HFF-Myc (cell line): ENCODE measurements at regions not wholly inside any gene's neighbourhood (a gene's known extent, or its start where the extent isn't known, plus 50 kb on each side); places are given as distances from the start of the nearest gene placed in this dataset.

Experiments used
- DNase-seq: peaks from one replicate; pipeline ENCODE4 v3.0.0-alpha.2; 2011; ENCODE audit warnings: low read depth; ENCODE audit errors: extremely low read depth
- H3K4me3 ChIP-seq: replicated peaks from 2 replicates; pipeline ENCODE4 v1.5.1; 2011; ENCODE audit warnings: low read depth, mild to moderate bottlenecking, control low read depth, low read length
- TF ChIP-seq, protein P1 (sequence below): IDR thresholded peaks from 2 replicates; pipeline ENCODE4 v1.5.1; 2012; ENCODE audit warnings: mild to moderate bottlenecking, low read depth, low read length, control low read depth; ENCODE audit errors: missing control alignments

DNA sequence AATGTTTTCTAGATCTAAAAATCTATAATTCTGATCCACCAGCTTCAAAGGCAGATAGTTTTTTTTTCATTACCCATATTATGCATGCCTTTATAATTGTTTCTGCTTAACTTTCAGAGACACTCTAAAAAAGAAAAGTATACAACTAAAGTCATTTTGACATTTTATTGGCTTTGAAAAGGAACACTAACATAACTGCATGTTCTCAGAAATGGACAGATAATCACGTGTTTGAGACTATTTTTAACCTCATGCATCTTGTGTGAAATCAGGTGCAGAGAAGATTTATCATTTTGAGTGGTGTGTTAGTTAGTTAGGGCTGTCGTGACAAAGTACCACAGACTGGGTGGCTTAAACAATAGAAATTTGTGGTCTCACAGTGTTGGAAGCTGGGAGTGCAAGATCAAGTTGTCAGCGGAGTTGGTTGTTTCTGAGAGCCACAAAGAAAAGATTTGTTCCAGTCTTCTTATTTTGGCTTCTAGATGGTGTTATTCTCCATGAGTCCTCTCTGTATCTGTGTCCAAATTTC, 841.4 kb upstream of the LRATD1 start:
- TF ChIP-seq, protein P1, sequence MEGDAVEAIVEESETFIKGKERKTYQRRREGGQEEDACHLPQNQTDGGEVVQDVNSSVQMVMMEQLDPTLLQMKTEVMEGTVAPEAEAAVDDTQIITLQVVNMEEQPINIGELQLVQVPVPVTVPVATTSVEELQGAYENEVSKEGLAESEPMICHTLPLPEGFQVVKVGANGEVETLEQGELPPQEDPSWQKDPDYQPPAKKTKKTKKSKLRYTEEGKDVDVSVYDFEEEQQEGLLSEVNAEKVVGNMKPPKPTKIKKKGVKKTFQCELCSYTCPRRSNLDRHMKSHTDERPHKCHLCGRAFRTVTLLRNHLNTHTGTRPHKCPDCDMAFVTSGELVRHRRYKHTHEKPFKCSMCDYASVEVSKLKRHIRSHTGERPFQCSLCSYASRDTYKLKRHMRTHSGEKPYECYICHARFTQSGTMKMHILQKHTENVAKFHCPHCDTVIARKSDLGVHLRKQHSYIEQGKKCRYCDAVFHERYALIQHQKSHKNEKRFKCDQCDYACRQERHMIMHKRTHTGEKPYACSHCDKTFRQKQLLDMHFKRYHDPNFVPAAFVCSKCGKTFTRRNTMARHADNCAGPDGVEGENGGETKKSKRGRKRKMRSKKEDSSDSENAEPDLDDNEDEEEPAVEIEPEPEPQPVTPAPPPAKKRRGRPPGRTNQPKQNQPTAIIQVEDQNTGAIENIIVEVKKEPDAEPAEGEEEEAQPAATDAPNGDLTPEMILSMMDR, result no peak
- H3K4me3 ChIP-seq, result no peak overlapping the region
- DNase-seq, result no peak

DNA sequence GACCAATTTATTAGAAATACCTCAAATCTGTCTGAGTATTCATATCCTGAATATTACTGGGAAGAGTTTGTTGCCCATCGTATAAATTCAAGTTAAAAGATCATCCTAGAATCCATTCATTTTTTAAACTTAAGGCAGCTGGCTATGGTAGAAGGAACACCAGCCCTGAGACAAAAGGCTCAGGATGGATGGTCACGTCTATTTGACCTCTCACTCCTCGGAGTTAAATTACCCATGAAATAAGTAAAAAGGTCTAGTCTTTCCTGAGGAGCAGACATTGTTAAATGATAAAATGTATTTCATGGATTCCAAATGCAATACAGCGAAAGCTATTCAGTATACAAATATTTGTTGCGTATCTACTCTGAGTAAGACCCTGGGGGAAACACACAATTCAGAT, 826.0 kb upstream of the LRATD1 start:
- no peak for DNase-seq
- H3K4me3 ChIP-seq, result no peak overlapping the region
- TF ChIP-seq, protein P1, result no peak

- no peak for DNase-seq
- TF ChIP-seq, protein P1, result no peak
- H3K4me3 ChIP-seq, result no peak overlapping the region
These were observed 819.3 kb upstream of the LRATD1 start for GRCh38 chr2:13813236-13813635.

DNA sequence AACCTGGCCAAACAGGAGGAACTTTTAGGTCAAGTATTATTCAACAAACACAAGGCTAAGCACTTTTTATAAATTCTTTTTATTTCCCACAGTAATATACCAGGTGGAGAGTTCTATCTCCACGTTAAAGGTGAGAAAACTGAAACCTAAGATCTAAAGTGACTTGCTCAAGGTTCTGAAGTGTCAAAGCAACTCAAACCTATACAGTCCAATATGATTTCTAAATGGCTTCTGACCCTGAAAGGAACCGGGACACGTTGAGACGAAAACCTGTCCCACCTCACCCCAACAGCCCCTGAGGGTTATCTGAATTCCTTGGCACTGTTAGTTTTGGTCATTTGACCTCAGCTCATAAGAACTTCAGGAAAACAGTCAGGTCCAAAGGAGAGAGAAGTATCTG, 814.5 kb upstream of the LRATD1 start:
- TF ChIP-seq, protein P1, result no peak
- no peak overlapping the region for H3K4me3 ChIP-seq
- no peak for DNase-seq

DNA sequence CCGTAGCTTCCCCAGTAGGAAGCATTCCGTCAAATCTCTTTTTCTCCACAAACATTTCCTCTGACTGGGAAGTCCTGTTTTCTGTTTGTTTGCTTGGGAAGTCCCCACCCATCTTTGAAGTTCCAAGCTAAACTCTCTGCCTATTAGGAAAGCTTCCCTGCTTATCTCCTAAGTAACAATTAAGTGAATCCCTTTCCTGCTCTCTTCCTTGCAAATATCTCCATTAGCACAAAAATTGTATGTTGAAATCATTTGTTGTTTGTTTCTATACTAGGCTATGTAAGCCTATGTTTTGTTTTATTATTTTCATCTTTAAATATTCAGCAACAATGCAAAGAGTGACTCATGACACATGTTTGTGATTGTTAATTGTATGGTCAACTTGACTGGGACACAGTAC, 812.6 kb upstream of the LRATD1 start:
- TF ChIP-seq, protein P1, result no peak
- no peak overlapping the region for H3K4me3 ChIP-seq
- no peak for DNase-seq

GRCh38 chr2:13821255-13821880, 811.1 kb upstream of the LRATD1 start:
- no peak overlapping the region for H3K4me3 ChIP-seq
- DNase-seq, result no peak
- TF ChIP-seq, protein P1, result no peak

GRCh38 chr2:13822365-13822764, 810.2 kb upstream of the LRATD1 start:
- no peak overlapping the region for H3K4me3 ChIP-seq

More at GRCh38 chr2:13822365-13822764, 810.2 kb upstream of the LRATD1 start:
- TF ChIP-seq, protein P1, result no peak
- no peak for DNase-seq
